ENCODE measurements at regions not wholly inside any gene's neighbourhood (a gene's known extent, or its start where the extent isn't known, plus 50 kb on each side); places are given as distances from the start of the nearest gene placed in this dataset.

- TF ChIP-seq FOXJ3 (CRISPR knock-in tag; IDR thresholded peaks at IDR 0.05): no peak
- TF ChIP-seq RCOR1 (IDR thresholded peaks at IDR 0.05; ENCODE audit: low read length): no peak
- TF ChIP-seq REST (IDR thresholded peaks at IDR 0.05; ENCODE audit: low read depth, low read length): no peak
- TF ChIP-seq FOXM1 (IDR thresholded peaks at IDR 0.05; ENCODE audit: low read depth): no peak
- TF ChIP-seq TCF12 (IDR thresholded peaks at IDR 0.05): peak; percentile 81
- no peak for TF ChIP-seq ELF1 (IDR thresholded peaks at IDR 0.05)
- TF ChIP-seq NRF1 (IDR thresholded peaks at IDR 0.05; ENCODE audit: low read depth, low read length): no peak
- no peak for TF ChIP-seq EZH2phosphoT487 (IDR thresholded peaks at IDR 0.05; ENCODE audit: borderline replicate concordance, low read depth)
These were observed 82.8 kb downstream of the MAGEB10 start (continued) for GRCh38 chrX:27890611-27891010.

- H3K4me1 ChIP-seq (ENCODE audit: control insufficient read depth in 1 of 2, insufficient read depth in 2 of 2, low read depth in 1 of 2, low read length in 1 of 2): no peaks in the 10 kb centered on the region; a peak in 1 of 4 replicates
- H3K9me3 ChIP-seq: no peaks in the 10 kb centered on the region
- no peaks in the 10 kb centered on the region for H3K27me3 ChIP-seq (ENCODE audit: insufficient read depth)
- H3K79me2 ChIP-seq (ENCODE audit: insufficient read depth): no peaks in the 10 kb centered on the region
- H3K9ac ChIP-seq: no peak overlapping the region; the same call in 1 of the 2 replicates
- peak overlapping the region in 1 of 2 experiments; percentile 76; a peak in 2 of 4 replicates for H3K27ac ChIP-seq (ENCODE audit: low read depth in 2 of 2, low read length in 1 of 2)
- H3K36me3 ChIP-seq (replicated peaks in 1 of 2; ENCODE audit: control insufficient read depth in 1 of 2, insufficient read depth in 2 of 2, low read length in 1 of 2): no peaks in the 10 kb centered on the region
- no peak for DNase-seq
- WGBS (ENCODE audit: low lambda C conversion rate): 4% methylated on average over 2 of the region's 2 CpGs
- CTCF ChIA-PET: no interaction called here
- H3K4me2 ChIP-seq: peak overlapping the region; percentile 51; the same call in 1 of the 2 replicates
- H3K4me3 ChIP-seq (ENCODE audit: low read depth in 2 of 2, low read length in 1 of 2): no peak overlapping the region
- H2AFZ ChIP-seq (ENCODE audit: low read depth): peak overlapping the region; percentile 63
- H4K20me1 ChIP-seq (ENCODE audit: insufficient read depth): no peaks in the 10 kb centered on the region
- TF ChIP-seq ZBTB33 (IDR thresholded peaks at IDR 0.05; ENCODE audit: borderline replicate concordance, low read depth) (no peak), TEAD4 (IDR thresholded peaks at IDR 0.05; ENCODE audit: borderline replicate concordance, insufficient read depth) (no peak), MXI1 (IDR thresholded peaks at IDR 0.05; ENCODE audit: low read depth, low read length) (no peak), REST (IDR thresholded peaks at IDR 0.05; ENCODE audit: low read depth, low read length) (no peak), EZH2phosphoT487 (IDR thresholded peaks at IDR 0.05; ENCODE audit: borderline replicate concordance, low read depth) (no peak), POLR2AphosphoS5 (IDR thresholded peaks at IDR 0.05; ENCODE audit: low read depth, low read length) (no peak), YY1 (IDR thresholded peaks at IDR 0.05; ENCODE audit: low read depth) (no peak), RCOR1 (IDR thresholded peaks at IDR 0.05; ENCODE audit: low read length) (no peak)
- peaks cover 3% of the 10 kb centered on the region; the same call in 1 of the 2 replicates for H3K9me2 ChIP-seq
- H3F3A ChIP-seq (replicated peaks; ENCODE audit: insufficient read depth): peaks cover 20% of the 10 kb centered on the region
- POLR2A ChIA-PET: no interaction called here
These were observed 82.1 kb downstream of the MAGEB10 start for GRCh38 chrX:27889878-27890277.
